MM.1S (cell line): ENCODE measurements at regions not wholly inside any gene's neighbourhood (a gene's known extent, or its start where the extent isn't known, plus 50 kb on each side); places are given as distances from the start of the nearest gene placed in this dataset.

Source experiments
- DNase-seq: peaks from one replicate; pipeline ENCODE4 v3.0.0-alpha.2; 2015
- H2AFZ ChIP-seq: fragments of 300-600 bp; sonication (generic); 2 replicates; pipeline ENCODE4 v1.6.0; 2016; ENCODE audit warnings: antibody characterized with exemption, low read length
- H3F3A ChIP-seq: fragments of 300-600 bp; sonication (generic); 2 replicates; pipeline ENCODE4 v1.6.1; 2016; ENCODE audit warnings: mild to moderate bottlenecking, antibody characterized with exemption, low read length, moderate library complexity, mixed read lengths; ENCODE audit not compliant: insufficient read depth
- H3K27ac ChIP-seq: fragments of 300-600 bp; sonication (generic); 2 replicates; pipeline ENCODE4 v1.5.1; 2016; ENCODE audit warnings: mild to moderate bottlenecking, low read length
- H3K27me3 ChIP-seq: fragments of 300-600 bp; sonication (generic); replicated peaks from 2 replicates; pipeline ENCODE4 v1.6.0; 2016; ENCODE audit warnings: low read length; ENCODE audit not compliant: insufficient read depth
- H3K36me3 ChIP-seq: fragments of 300-600 bp; sonication (generic); replicated peaks from 2 replicates; pipeline ENCODE4 v1.6.1; 2016; ENCODE audit warnings: mild to moderate bottlenecking, low read length, mixed read lengths; ENCODE audit not compliant: insufficient read depth
- H3K4me1 ChIP-seq: fragments of 300-600 bp; sonication (generic); 2 replicates; pipeline ENCODE4 v1.6.1; 2016; ENCODE audit warnings: low read length, mixed read lengths
- H3K4me2 ChIP-seq: fragments of 300-600 bp; sonication (generic); 2 replicates; pipeline ENCODE4 v1.6.0; 2016; ENCODE audit warnings: low read depth, low read length
- H3K4me3 ChIP-seq: fragments of 300-600 bp; sonication (generic); 2 replicates; pipeline ENCODE4 v1.5.1; 2016; ENCODE audit warnings: low read length, mixed read lengths
- H3K79me2 ChIP-seq: fragments of 300-600 bp; sonication (generic); 2 replicates; pipeline ENCODE4 v1.6.1; 2016; ENCODE audit warnings: mixed run types, low read length, mixed read lengths
- H3K9ac ChIP-seq: fragments of 300-600 bp; sonication (generic); 2 replicates; pipeline ENCODE4 v1.6.1; 2016; ENCODE audit warnings: low read length, mixed read lengths
- H3K9me2 ChIP-seq: fragments of 300-600 bp; sonication (generic); replicated peaks from 2 replicates; pipeline ENCODE4 v1.6.1; 2016; ENCODE audit warnings: mild to moderate bottlenecking, low read length, mixed read lengths; ENCODE audit not compliant: insufficient read depth
- H3K9me3 ChIP-seq: fragments of 300-600 bp; sonication (generic); replicated peaks from 2 replicates; pipeline ENCODE4 v1.6.1; 2016; ENCODE audit warnings: mild to moderate bottlenecking, low read length, mixed read lengths; ENCODE audit not compliant: insufficient read depth
- H4K20me1 ChIP-seq: fragments of 300-600 bp; sonication (generic); 2 replicates; pipeline ENCODE4 v1.6.1; 2016; ENCODE audit warnings: mild to moderate bottlenecking, low read length, moderate library complexity, mixed read lengths; ENCODE audit not compliant: insufficient read depth
- CTCF ChIP-seq: fragments of 300-600 bp; sonication (generic); IDR thresholded peaks from 2 replicates; pipeline ENCODE4 v1.5.1; 2016; ENCODE audit warnings: antibody characterized with exemption, low read length, mixed read lengths
- EZH2 ChIP-seq: fragments of 300-600 bp; sonication (generic); optimal IDR thresholded peaks from 2 replicates; pipeline ENCODE3; 2017; ENCODE audit warnings: low read depth, mild to moderate bottlenecking, antibody characterized with exemption, low read length, mixed read lengths
- EZH2phosphoT487 ChIP-seq: fragments of 300-600 bp; sonication (generic); IDR thresholded peaks from 2 replicates; pipeline ENCODE4 v1.6.1; 2018; ENCODE audit warnings: antibody characterized with exemption, low read length

- H3K27ac ChIP-seq, result no peak overlapping the region
- no peaks in the 10 kb centered on the region for H3F3A ChIP-seq
- H3K4me1 ChIP-seq, result no peaks in the 10 kb centered on the region
- no peak overlapping the region for H3K4me2 ChIP-seq
- no peak for DNase-seq
- H3K9ac ChIP-seq, result no peak overlapping the region
- H3K27me3 ChIP-seq, result no peaks in the 10 kb centered on the region
- H3K79me2 ChIP-seq, result no peaks in the 10 kb centered on the region
- no peaks in the 10 kb centered on the region for H4K20me1 ChIP-seq
- no peaks in the 10 kb centered on the region for H3K36me3 ChIP-seq
- TF ChIP-seq CTCF (no peak), EZH2 (no peak), EZH2phosphoT487 (no peak)
- no peak overlapping the region for H2AFZ ChIP-seq
- no peaks in the 10 kb centered on the region for H3K9me3 ChIP-seq
- H3K4me3 ChIP-seq, result no peak overlapping the region
- no peaks in the 10 kb centered on the region for H3K9me2 ChIP-seq
These were observed 602.7 kb upstream of the ZNF608 start for GRCh38 chr5:125348936-125349831.

- no peaks in the 10 kb centered on the region for H3K9me2 ChIP-seq
- H3K79me2 ChIP-seq, result no peaks in the 10 kb centered on the region
- no peaks in the 10 kb centered on the region for H3F3A ChIP-seq
- no peaks in the 10 kb centered on the region for H3K4me1 ChIP-seq
- no peak overlapping the region for H3K4me2 ChIP-seq
- no peak overlapping the region for H3K4me3 ChIP-seq
- no peaks in the 10 kb centered on the region for H3K27me3 ChIP-seq
- TF ChIP-seq EZH2phosphoT487 (no peak), EZH2 (no peak), CTCF (no peak)
- H3K9ac ChIP-seq, result no peak overlapping the region
- H2AFZ ChIP-seq, result no peak overlapping the region
- no peaks in the 10 kb centered on the region for H3K36me3 ChIP-seq
- H3K27ac ChIP-seq, result no peak overlapping the region
- no peaks in the 10 kb centered on the region for H3K9me3 ChIP-seq
- H4K20me1 ChIP-seq, result no peaks in the 10 kb centered on the region
- no peak for DNase-seq
These were observed 611.2 kb upstream of the ZNF608 start for GRCh38 chr5:125357660-125358059.

- Histone ChIP-seq H4K20me1 (no peaks in the 10 kb centered on the region), H2AFZ (no peak overlapping the region), H3K36me3 (no peaks in the 10 kb centered on the region), H3K9me2 (no peaks in the 10 kb centered on the region), H3K4me1 (no peaks in the 10 kb centered on the region), H3K79me2 (no peaks in the 10 kb centered on the region), H3F3A (no peaks in the 10 kb centered on the region), H3K9ac (no peak overlapping the region), H3K4me3 (no peak overlapping the region), H3K27ac (no peak overlapping the region), H3K9me3 (no peaks in the 10 kb centered on the region), H3K4me2 (no peak overlapping the region), H3K27me3 (no peaks in the 10 kb centered on the region)
- no peak for DNase-seq
- no peak for TF ChIP-seq EZH2phosphoT487
- no peak for TF ChIP-seq EZH2
These were observed 619.3 kb upstream of the ZNF608 start for GRCh38 chr5:125365747-125366146.

- Histone ChIP-seq H3K4me1 (no peaks in the 10 kb centered on the region), H2AFZ (no peak overlapping the region), H3K27me3 (no peaks in the 10 kb centered on the region), H3K79me2 (no peaks in the 10 kb centered on the region), H3K9me2 (no peaks in the 10 kb centered on the region), H3K4me3 (no peak overlapping the region), H3K9me3 (no peaks in the 10 kb centered on the region), H3K27ac (no peak overlapping the region), H4K20me1 (no peaks in the 10 kb centered on the region), H3K9ac (no peak overlapping the region), H3K36me3 (no peaks in the 10 kb centered on the region), H3K4me2 (no peak overlapping the region), H3F3A (no peaks in the 10 kb centered on the region)
- no peak for DNase-seq
- no peak for TF ChIP-seq EZH2
These were observed 621.3 kb upstream of the ZNF608 start for GRCh38 chr5:125367702-125368101.
